ENCODE measurements at regions not wholly inside any gene's neighbourhood (a gene's known extent, or its start where the extent isn't known, plus 50 kb on each side); places are given as distances from the start of the nearest gene placed in this dataset.

DNA sequence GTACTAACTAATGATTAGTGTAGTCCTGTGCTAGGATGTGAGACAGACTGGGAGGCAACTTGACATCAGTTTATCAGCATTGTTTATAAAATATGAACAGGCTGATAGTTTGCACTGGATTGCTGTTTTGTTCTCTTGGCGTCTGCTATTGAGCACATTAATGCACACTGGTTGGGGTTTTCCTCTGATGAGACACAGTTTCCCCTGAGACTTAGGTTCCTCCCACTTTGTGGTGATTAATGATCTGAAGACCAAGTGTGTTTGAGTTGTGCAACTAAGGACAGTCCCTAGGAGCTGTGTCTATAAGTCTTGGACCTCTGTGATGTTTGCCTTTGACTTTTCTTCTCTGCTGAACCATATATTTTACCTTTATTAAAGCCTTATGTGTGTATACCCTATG lies 1015.4 kb downstream of the AMY1C start:
- no peak for DNase-seq
- Mint-ChIP-seq H3K27me3 (ENCODE audit: low read depth, poor library complexity) (peaks cover 2% of the 10 kb centered on the region), H3K4me3 (no peak overlapping the region), H3K4me1 (peaks cover 12% of the 10 kb centered on the region), H3K27ac (peak overlapping the region; percentile 44), H3K9me3 (no peaks in the 10 kb centered on the region), H3K36me3 (ENCODE audit: low read depth) (no peaks in the 10 kb centered on the region)
- TF ChIP-seq, protein P1, sequence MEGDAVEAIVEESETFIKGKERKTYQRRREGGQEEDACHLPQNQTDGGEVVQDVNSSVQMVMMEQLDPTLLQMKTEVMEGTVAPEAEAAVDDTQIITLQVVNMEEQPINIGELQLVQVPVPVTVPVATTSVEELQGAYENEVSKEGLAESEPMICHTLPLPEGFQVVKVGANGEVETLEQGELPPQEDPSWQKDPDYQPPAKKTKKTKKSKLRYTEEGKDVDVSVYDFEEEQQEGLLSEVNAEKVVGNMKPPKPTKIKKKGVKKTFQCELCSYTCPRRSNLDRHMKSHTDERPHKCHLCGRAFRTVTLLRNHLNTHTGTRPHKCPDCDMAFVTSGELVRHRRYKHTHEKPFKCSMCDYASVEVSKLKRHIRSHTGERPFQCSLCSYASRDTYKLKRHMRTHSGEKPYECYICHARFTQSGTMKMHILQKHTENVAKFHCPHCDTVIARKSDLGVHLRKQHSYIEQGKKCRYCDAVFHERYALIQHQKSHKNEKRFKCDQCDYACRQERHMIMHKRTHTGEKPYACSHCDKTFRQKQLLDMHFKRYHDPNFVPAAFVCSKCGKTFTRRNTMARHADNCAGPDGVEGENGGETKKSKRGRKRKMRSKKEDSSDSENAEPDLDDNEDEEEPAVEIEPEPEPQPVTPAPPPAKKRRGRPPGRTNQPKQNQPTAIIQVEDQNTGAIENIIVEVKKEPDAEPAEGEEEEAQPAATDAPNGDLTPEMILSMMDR (IDR thresholded peaks at IDR 0.05), result no peak

DNA sequence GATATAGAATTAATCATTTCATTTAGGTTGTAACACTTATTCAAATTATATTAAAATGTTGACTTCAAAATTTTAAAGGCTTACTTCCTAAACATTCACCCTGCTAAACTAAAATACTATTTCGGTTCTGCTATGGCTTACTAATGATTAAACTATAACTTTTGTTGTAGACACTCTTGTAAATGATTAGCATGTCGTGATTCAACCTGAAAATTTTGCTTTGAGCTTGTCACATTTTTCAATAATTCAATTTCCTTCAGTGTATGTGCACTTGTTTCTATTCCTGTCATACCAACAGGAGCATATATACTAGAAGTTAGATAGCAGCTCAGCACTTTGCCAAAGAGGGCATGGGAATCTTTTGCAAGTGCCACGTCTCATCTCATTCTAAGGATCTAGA lies 1018.8 kb downstream of the AMY1C start:
- DNase-seq, result no peak
- H3K4me3 Mint-ChIP-seq, result no peak overlapping the region
- TF ChIP-seq, protein P1 (IDR thresholded peaks at IDR 0.05), result no peak
- H3K36me3 Mint-ChIP-seq (ENCODE audit: low read depth), result no peaks in the 10 kb centered on the region
- peaks cover 2% of the 10 kb centered on the region for H3K27me3 Mint-ChIP-seq (ENCODE audit: low read depth, poor library complexity)
- H3K9me3 Mint-ChIP-seq, result no peaks in the 10 kb centered on the region
- H3K4me1 Mint-ChIP-seq, result peaks cover 12% of the 10 kb centered on the region
- H3K27ac Mint-ChIP-seq, result no peak overlapping the region

DNA sequence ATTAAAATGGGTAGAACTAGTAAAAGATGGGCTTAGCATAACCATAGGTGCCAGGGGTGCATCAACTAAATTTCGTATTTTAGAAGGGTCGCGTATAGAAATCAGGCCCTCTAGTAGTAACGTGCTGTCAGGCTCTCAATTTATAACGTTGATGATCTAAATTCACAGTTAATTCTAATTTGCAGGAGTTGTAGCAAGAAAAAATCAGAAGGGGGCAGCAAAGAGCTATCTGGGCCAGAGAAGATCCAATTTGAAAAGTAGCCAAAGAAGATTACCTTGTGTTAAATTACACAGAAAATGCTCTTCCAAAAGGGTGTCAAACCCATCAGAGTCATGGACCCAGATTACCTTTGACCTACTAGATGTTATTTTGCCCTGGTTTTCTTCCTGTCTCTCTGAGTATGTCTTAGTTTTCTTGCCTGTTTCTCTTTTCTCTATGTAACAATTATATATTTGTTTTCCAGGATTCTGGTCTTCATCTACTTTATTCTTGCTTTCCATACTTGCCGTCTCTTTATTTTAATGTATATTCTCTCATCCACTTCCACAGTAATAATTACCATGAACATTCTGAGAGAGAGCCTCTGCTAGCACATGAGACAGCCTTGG lies 1030.9 kb downstream of the AMY1C start:
- H3K36me3 Mint-ChIP-seq (ENCODE audit: low read depth), result no peaks in the 10 kb centered on the region

DNA sequence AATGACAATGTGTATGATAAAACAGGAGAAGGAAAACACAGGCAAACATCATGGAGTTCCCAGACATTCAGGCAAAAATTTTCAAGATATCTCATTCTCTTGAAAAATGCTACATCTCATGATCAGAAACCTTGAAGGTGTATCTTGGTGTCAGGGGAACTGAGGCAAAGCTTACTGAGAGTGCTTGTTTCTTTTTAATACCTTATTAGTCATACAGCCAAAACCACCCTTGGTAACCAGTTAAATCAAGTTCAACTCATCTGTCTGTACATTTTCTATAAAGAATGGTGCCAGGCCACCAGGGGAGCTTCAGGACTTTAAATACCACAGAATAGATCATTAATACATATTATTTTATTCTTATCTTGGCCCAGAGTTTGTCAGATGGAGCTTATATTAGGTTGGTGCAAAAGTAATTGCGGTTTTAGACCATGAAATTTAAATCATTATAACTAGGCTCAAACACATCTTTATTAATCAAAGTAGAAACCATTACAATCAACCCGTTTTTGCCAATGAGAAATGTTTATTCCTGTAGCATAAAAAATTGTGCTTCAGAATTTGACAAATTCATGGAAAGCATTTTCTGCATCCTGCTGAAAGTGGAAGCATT lies 1036.0 kb downstream of the AMY1C start:
- Mint-ChIP-seq H3K9me3 (no peaks in the 10 kb centered on the region), H3K27me3 (ENCODE audit: low read depth, poor library complexity) (no peaks in the 10 kb centered on the region), H3K4me3 (no peak overlapping the region), H3K36me3 (ENCODE audit: low read depth) (no peaks in the 10 kb centered on the region), H3K4me1 (no peaks in the 10 kb centered on the region), H3K27ac (no peak overlapping the region)
- TF ChIP-seq, protein P1 (IDR thresholded peaks at IDR 0.05), result no peak
- no peak for DNase-seq

More for the DNA sequence above, 1030.9 kb downstream of the AMY1C start:
- Mint-ChIP-seq H3K9me3 (peaks cover 5% of the 10 kb centered on the region), H3K27ac (no peak overlapping the region), H3K4me1 (no peaks in the 10 kb centered on the region), H3K4me3 (no peak overlapping the region), H3K27me3 (ENCODE audit: low read depth, poor library complexity) (no peaks in the 10 kb centered on the region)
- TF ChIP-seq, protein P1 (IDR thresholded peaks at IDR 0.05), result peak; percentile 85
- DNase-seq, result peak; percentile 26

DNA sequence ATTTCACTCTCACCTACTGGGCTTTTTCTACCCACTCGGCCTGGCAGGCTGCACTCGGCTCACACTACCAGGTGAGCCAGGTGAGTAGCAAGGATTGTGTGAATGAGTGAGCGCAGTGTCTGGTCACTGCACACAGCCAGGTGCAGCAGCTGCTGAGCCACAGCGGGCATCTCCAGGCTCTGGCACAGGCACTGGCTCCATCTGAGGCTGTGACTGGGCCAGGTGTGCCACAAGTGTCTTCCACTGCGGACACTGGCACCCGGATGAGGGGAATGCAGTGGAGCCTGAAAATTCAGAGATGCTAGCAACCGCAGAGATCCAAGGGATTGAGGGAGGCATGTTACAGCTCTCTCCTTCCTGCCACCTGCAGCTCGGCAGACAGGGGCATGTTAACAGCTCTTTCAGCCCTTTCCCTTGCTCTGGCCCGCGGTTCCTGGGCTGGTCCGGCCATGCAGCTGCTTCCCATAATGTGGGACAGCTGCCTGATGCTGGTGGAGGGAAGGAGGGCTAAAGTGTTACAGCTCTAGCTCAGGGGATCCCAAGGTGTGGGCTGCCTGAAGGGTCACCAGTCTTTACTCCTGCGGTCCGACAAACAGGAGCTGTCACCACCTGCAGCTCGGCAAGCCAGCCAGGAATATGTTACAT lies 1038.3 kb downstream of the AMY1C start:
- DNase-seq, result no peak
- H3K36me3 Mint-ChIP-seq (ENCODE audit: low read depth), result no peaks in the 10 kb centered on the region
- H3K27me3 Mint-ChIP-seq (ENCODE audit: low read depth, poor library complexity), result no peaks in the 10 kb centered on the region
- H3K27ac Mint-ChIP-seq, result no peak overlapping the region
- H3K4me3 Mint-ChIP-seq, result no peak overlapping the region
- TF ChIP-seq, protein P1 (IDR thresholded peaks at IDR 0.05), result no peak
- H3K9me3 Mint-ChIP-seq, result no peaks in the 10 kb centered on the region
- no peaks in the 10 kb centered on the region for H3K4me1 Mint-ChIP-seq

All from nephron progenitor cell (in vitro differentiated cells).